ENCODE measurements at regions not wholly inside any gene's neighbourhood (a gene's known extent, or its start where the extent isn't known, plus 50 kb on each side); places are given as distances from the start of the nearest gene placed in this dataset.
"Not testable (repeated sequence)": the region's sequence is repeated elsewhere in the genome, so short reads cannot be mapped to it uniquely, and the experiment has no call there.

- FAIRE-seq: no peak
Observed at GRCh38 chr2:136715146-136715545, 50.2 kb upstream of the THSD7B start.

- no peak for FAIRE-seq
Observed at GRCh38 chr2:136714452-136714951, 50.8 kb upstream of the THSD7B start.

GRCh38 chr2:136713739-136714138 is 51.6 kb upstream of the THSD7B start:
- no peak for FAIRE-seq

GRCh38 chr2:136705336-136705735 is 60.0 kb upstream of the THSD7B start:
- FAIRE-seq: no peak

- FAIRE-seq: no peak
Observed at GRCh38 chr2:136703214-136703613, 62.1 kb upstream of the THSD7B start.

GRCh38 chr2:136696438-136696837 is 68.9 kb upstream of the THSD7B start:
- no peak for FAIRE-seq

GRCh38 chr2:136693966-136694365 is 71.4 kb upstream of the THSD7B start:
- FAIRE-seq: no peak

GRCh38 chr2:136680079-136680478 is 85.3 kb upstream of the THSD7B start:
- FAIRE-seq: not testable (repeated sequence)

GRCh38 chr2:136665736-136666135 is 99.6 kb upstream of the THSD7B start:
- FAIRE-seq: no peak

- FAIRE-seq: no peak
Observed at GRCh38 chr2:136664713-136665405, 100.5 kb upstream of the THSD7B start.

GRCh38 chr2:136658201-136658600 is 107.1 kb upstream of the THSD7B start:
- FAIRE-seq: no peak

- FAIRE-seq: no peak
Observed at GRCh38 chr2:136653861-136654260, 111.5 kb upstream of the THSD7B start.

- no peak for FAIRE-seq
Observed at GRCh38 chr2:136651456-136652010, 113.8 kb upstream of the THSD7B start.

- no peak for FAIRE-seq
Observed at GRCh38 chr2:136647039-136647438, 118.3 kb upstream of the THSD7B start.

GRCh38 chr2:136645236-136645828 is 120.0 kb upstream of the THSD7B start:
- FAIRE-seq: no peak

GRCh38 chr2:136639651-136640050 is 125.7 kb upstream of the THSD7B start:
- no peak for FAIRE-seq

- FAIRE-seq: no peak
Observed at GRCh38 chr2:136638193-136638592, 127.2 kb upstream of the THSD7B start.

GRCh38 chr2:136637402-136637801 is 127.9 kb upstream of the THSD7B start:
- no peak for FAIRE-seq

- no peak for FAIRE-seq
Observed at GRCh38 chr2:136628490-136628889, 136.9 kb upstream of the THSD7B start.

GRCh38 chr2:136613096-136613495 is 152.2 kb upstream of the THSD7B start:
- FAIRE-seq: no peak

- no peak for FAIRE-seq
Observed at GRCh38 chr2:136612079-136612478, 153.3 kb upstream of the THSD7B start.

- no peak for FAIRE-seq
Observed at GRCh38 chr2:136611451-136611850, 153.9 kb upstream of the THSD7B start.

GRCh38 chr2:136582628-136583205 is 182.6 kb upstream of the THSD7B start:
- no peak for FAIRE-seq

GRCh38 chr2:136572335-136572734 is 193.0 kb upstream of the THSD7B start:
- FAIRE-seq: no peak

Data from endometrium (tissue), 2 donors.